H9 (cell line): ENCODE measurements at regions not wholly inside any gene's neighbourhood (a gene's known extent, or its start where the extent isn't known, plus 50 kb on each side); places are given as distances from the start of the nearest gene placed in this dataset.

ENCODE experiments used
- DNase-seq: peaks from one replicate; pipeline ENCODE4 v3.0.0-alpha.2; 2017
- H2AFZ ChIP-seq: one replicate; pipeline ENCODE4 v1.6.1; 2013; ENCODE audit warnings: mild to moderate bottlenecking, low read length, control low read depth, moderate library complexity
- H2AK5ac ChIP-seq: 2 replicates; pipeline ENCODE4 v1.6.1; 2013; ENCODE audit warnings: low read length, control low read depth, mixed read lengths; ENCODE audit not compliant: insufficient read length
- H2BK120ac ChIP-seq: one replicate; pipeline ENCODE4 v1.6.1; 2013; ENCODE audit warnings: low read depth, mild to moderate bottlenecking, low read length, control low read depth, inconsistent platforms; ENCODE audit not compliant: poor library complexity, severe bottlenecking
- H2BK12ac ChIP-seq: 2 replicates; pipeline ENCODE4 v1.6.1; 2013; ENCODE audit warnings: low read length, control low read depth, mixed read lengths, low read depth; ENCODE audit not compliant: insufficient read length
- H2BK15ac ChIP-seq: 2 replicates; pipeline ENCODE4 v1.6.1; 2013; ENCODE audit warnings: low read depth, low read length, control low read depth
- H2BK20ac ChIP-seq: one replicate; pipeline ENCODE4 v1.6.1; 2013; ENCODE audit warnings: low read depth, mild to moderate bottlenecking, low read length, control low read depth, inconsistent platforms; ENCODE audit not compliant: poor library complexity, severe bottlenecking
- H2BK5ac ChIP-seq: 2 replicates; pipeline ENCODE4 v1.6.1; 2013; ENCODE audit warnings: low read length, control low read depth, mixed read lengths; ENCODE audit not compliant: insufficient read length
- H3K14ac ChIP-seq: 2 replicates; pipeline ENCODE4 v1.6.1; 2013; ENCODE audit warnings: low read length, control low read depth; ENCODE audit not compliant: insufficient read depth
- H3K18ac ChIP-seq: 2 replicates; pipeline ENCODE4 v1.6.1; 2013; ENCODE audit warnings: low read depth, mild to moderate bottlenecking, mixed read lengths, low read length, control low read depth; ENCODE audit not compliant: insufficient read length
- H3K23ac ChIP-seq: 2 replicates; pipeline ENCODE4 v1.6.1; 2013; ENCODE audit warnings: low read length, control low read depth, mixed read lengths, low read depth; ENCODE audit not compliant: insufficient read length
- H3K23me2 ChIP-seq: 2 replicates; pipeline ENCODE4 v1.6.1; 2013; ENCODE audit warnings: low read depth, mild to moderate bottlenecking, mixed read lengths, low read length, control low read depth; ENCODE audit not compliant: insufficient read length, poor library complexity, severe bottlenecking
- H3K27ac ChIP-seq: 2 replicates; pipeline ENCODE4 v1.5.1; 2013; ENCODE audit warnings: low read length, control low read depth, mixed read lengths, low read depth; ENCODE audit not compliant: insufficient read length
- H3K27me3 ChIP-seq: 2 replicates; pipeline ENCODE4 v1.6.1; 2013; ENCODE audit warnings: low read length, control low read depth, inconsistent platforms; ENCODE audit not compliant: insufficient read depth
- H3K4ac ChIP-seq: 2 replicates; pipeline ENCODE4 v1.6.1; 2013; ENCODE audit warnings: low read depth, mild to moderate bottlenecking, control low read depth, inconsistent platforms, low read length, moderate library complexity
- H3K4me1 ChIP-seq: 2 replicates; pipeline ENCODE4 v1.6.1; 2013; ENCODE audit warnings: low read length, control low read depth, inconsistent platforms; ENCODE audit not compliant: insufficient read depth
- H3K4me2 ChIP-seq: 2 replicates; pipeline ENCODE4 v1.6.1; 2013; ENCODE audit warnings: low read length, control low read depth, mixed read lengths; ENCODE audit not compliant: insufficient read length, insufficient read depth
- H3K56ac ChIP-seq: 2 replicates; pipeline ENCODE4 v1.6.1; 2013; ENCODE audit warnings: low read depth, mild to moderate bottlenecking, mixed read lengths, low read length, control low read depth; ENCODE audit not compliant: insufficient read length
- H3K79me1 ChIP-seq: 2 replicates; pipeline ENCODE4 v1.6.1; 2013; ENCODE audit warnings: low read depth, mild to moderate bottlenecking, moderate library complexity, low read length, control low read depth, inconsistent platforms; ENCODE audit not compliant: insufficient read depth, poor library complexity, severe bottlenecking
- H3K79me2 ChIP-seq: 2 replicates; pipeline ENCODE4 v1.6.1; 2013; ENCODE audit warnings: low read length, control low read depth, inconsistent platforms; ENCODE audit not compliant: insufficient read depth
- H3K9ac ChIP-seq: 2 replicates; pipeline ENCODE4 v1.6.1; 2013; ENCODE audit warnings: low read length, control low read depth, mixed read lengths; ENCODE audit not compliant: insufficient read length; ENCODE audit errors: extremely low read depth
- H3K9me3 ChIP-seq: one replicate; pipeline ENCODE4 v1.6.1; 2013; ENCODE audit warnings: low read depth, low read length, inconsistent platforms; ENCODE audit not compliant: control insufficient read depth
- H3T11ph ChIP-seq: one replicate; pipeline ENCODE4 v1.6.1; 2013; ENCODE audit warnings: mild to moderate bottlenecking, low read length, control low read depth, inconsistent platforms
- H4K20me1 ChIP-seq: one replicate; pipeline ENCODE4 v1.6.1; 2013; ENCODE audit not compliant: control insufficient read depth, insufficient read length, insufficient read depth
- H4K5ac ChIP-seq: 2 replicates; pipeline ENCODE4 v1.6.1; 2013; ENCODE audit warnings: low read depth, mild to moderate bottlenecking, mixed read lengths, low read length, control low read depth; ENCODE audit not compliant: insufficient read length
- H4K8ac ChIP-seq: replicated peaks from 2 replicates; pipeline ENCODE4 v1.6.1; 2013; ENCODE audit warnings: low read length, control low read depth, mixed read lengths, low read depth; ENCODE audit not compliant: insufficient read length
- H4K91ac ChIP-seq: 2 replicates; pipeline ENCODE4 v1.6.1; 2013; ENCODE audit warnings: low read depth, mild to moderate bottlenecking, moderate library complexity, mixed read lengths, low read length, control low read depth; ENCODE audit not compliant: insufficient read length
- H3K27ac Mint-ChIP-seq, 3 experiments: 2 replicates in 2 of 3; 3 replicates in 1 of 3; pipeline ENCODE4 v1.8.0; 2020 to 2021; ENCODE audit warnings: mixed read lengths in 3 of 3, mild to moderate bottlenecking in 1 of 3, moderate library complexity in 1 of 3
- H3K27me3 Mint-ChIP-seq: 2 replicates; pipeline ENCODE4 v1.8.0; 2021; ENCODE audit warnings: low read depth, mild to moderate bottlenecking, moderate library complexity, mixed read lengths
- H3K36me3 Mint-ChIP-seq, 3 experiments: 2 replicates in 2 of 3; 3 replicates in 1 of 3; pipeline ENCODE4 v1.8.0; 2020 to 2021; ENCODE audit warnings: low read depth in 3 of 3, mixed read lengths in 3 of 3; ENCODE audit not compliant: insufficient read depth in 1 of 3
- H3K4me1 Mint-ChIP-seq, 2 experiments: 2 replicates each; pipeline ENCODE4 v1.8.0; 2020; ENCODE audit warnings: mixed read lengths in 2 of 2
- H3K4me3 Mint-ChIP-seq, 2 experiments: 2 replicates in 1 of 2; 3 replicates in 1 of 2; pipeline ENCODE4 v1.8.0; 2020 to 2021; ENCODE audit warnings: mild to moderate bottlenecking in 2 of 2, mixed read lengths in 2 of 2, moderate library complexity in 1 of 2
- H3K9me3 Mint-ChIP-seq, 2 experiments: 2 replicates in 1 of 2; 3 replicates in 1 of 2; pipeline ENCODE4 v1.8.0; 2020; ENCODE audit warnings: mild to moderate bottlenecking in 2 of 2, mixed read lengths in 2 of 2, moderate library complexity in 1 of 2
- WGBS: extraction: QIAGEN DNeasy Blood & Tissue Kit; methylation state at CpG from one replicate; pipeline ENCODE4 v1.1.7; 2013; ENCODE audit warnings: missing lambda C conversion rate, low lambda C conversion rate, mixed read lengths; ENCODE audit not compliant: insufficient read length; ENCODE audit errors: extremely low coverage; 5-methylcytosine and 5-hydroxymethylcytosine counted together
- TF ChIP-seq, protein P1 (sequence below): fragments of 200-600 bp; sonication (generic); conservative IDR thresholded peaks from 3 replicates; pipeline ENCODE4 v1.8.0; 2021; ENCODE audit warnings: antibody characterized with exemption, mild to moderate bottlenecking

DNA sequence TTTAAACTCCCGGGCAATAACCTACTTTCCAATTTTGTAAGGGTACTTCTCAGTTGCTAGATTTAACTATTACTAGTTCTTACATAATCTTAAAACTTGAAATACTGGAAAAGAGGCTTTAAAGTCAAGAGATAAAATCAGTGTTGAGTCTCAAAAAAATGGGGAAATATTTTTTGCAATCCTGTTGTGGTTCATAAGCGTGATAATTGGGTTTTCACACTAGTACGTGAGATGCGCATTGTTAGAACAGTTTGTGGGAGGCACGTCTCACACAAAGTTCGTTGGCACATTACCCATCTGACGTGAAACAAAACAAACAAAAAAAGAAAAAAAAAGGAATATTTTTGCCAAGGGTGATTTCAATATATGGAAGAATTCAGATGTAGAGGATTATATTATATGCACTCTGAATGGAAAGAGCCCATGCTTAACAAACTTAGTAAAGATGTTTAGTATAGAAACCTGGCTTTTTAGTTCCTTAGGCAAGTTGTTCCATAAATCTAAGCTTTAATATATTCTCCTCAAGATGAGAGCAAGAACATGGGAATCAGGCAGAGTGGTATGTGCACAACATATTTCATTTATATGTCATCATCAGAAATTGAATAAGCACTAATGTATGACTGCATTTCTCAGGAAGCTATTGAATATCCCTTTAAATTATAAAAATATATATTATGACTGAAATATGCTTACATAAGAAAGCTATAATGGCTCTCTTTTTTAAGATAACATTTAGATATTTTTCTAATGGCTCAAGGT, 73.9 kb upstream of the TNFSF4 start:
- Histone ChIP-seq H3K4ac (no peak overlapping the region), H3K9ac (no peak overlapping the region), H3K79me2 (no peaks in the 10 kb centered on the region), H3K23me2 (no peaks in the 10 kb centered on the region), H3K23ac (no peak overlapping the region), H3K56ac (no peak overlapping the region), H4K8ac (no peak overlapping the region), H3K79me1 (no peaks in the 10 kb centered on the region), H3K27ac (no peak overlapping the region), H2BK120ac (no peak overlapping the region), H2BK12ac (no peak overlapping the region), H3K9me3 (no peaks in the 10 kb centered on the region), H2BK5ac (no peak overlapping the region), H2AK5ac (no peak overlapping the region), H4K91ac (no peak overlapping the region), H3T11ph (no peak overlapping the region), H4K20me1 (no peaks in the 10 kb centered on the region), H2BK15ac (no peak overlapping the region), H3K27me3 (no peaks in the 10 kb centered on the region), H4K5ac (no peak overlapping the region), H3K4me2 (no peak overlapping the region), H2BK20ac (no peak overlapping the region), H2AFZ (no peak overlapping the region), H3K4me1 (no peaks in the 10 kb centered on the region), H3K14ac (no peak overlapping the region), H3K18ac (no peak overlapping the region)
- no peak overlapping the region for H3K27ac Mint-ChIP-seq
- H3K4me1 Mint-ChIP-seq = peaks cover 18% of the 10 kb centered on the region in 2 experiments
- no peaks in the 10 kb centered on the region for H3K36me3 Mint-ChIP-seq
- H3K27me3 Mint-ChIP-seq = peaks cover 3% of the 10 kb centered on the region; the same call in 1 of the 2 replicates
- no peak for DNase-seq
- TF ChIP-seq, protein P1, sequence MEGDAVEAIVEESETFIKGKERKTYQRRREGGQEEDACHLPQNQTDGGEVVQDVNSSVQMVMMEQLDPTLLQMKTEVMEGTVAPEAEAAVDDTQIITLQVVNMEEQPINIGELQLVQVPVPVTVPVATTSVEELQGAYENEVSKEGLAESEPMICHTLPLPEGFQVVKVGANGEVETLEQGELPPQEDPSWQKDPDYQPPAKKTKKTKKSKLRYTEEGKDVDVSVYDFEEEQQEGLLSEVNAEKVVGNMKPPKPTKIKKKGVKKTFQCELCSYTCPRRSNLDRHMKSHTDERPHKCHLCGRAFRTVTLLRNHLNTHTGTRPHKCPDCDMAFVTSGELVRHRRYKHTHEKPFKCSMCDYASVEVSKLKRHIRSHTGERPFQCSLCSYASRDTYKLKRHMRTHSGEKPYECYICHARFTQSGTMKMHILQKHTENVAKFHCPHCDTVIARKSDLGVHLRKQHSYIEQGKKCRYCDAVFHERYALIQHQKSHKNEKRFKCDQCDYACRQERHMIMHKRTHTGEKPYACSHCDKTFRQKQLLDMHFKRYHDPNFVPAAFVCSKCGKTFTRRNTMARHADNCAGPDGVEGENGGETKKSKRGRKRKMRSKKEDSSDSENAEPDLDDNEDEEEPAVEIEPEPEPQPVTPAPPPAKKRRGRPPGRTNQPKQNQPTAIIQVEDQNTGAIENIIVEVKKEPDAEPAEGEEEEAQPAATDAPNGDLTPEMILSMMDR = no peak
- no peaks in the 10 kb centered on the region for H3K9me3 Mint-ChIP-seq
- H3K4me3 Mint-ChIP-seq = no peak overlapping the region
- WGBS = no CpG with 5 or more reads among the region's 7 CpGs
